NCI-H345 treated with DMSO at 0.1 percent for 48 hours (cell line): ENCODE measurements at regions not wholly inside any gene's neighbourhood (a gene's known extent, or its start where the extent isn't known, plus 50 kb on each side); places are given as distances from the start of the nearest gene placed in this dataset.

Experiments
- DNase-seq: peaks from one replicate; lab custom pipeline; 2025; ENCODE audit not compliant: unreplicated experiment; lab: John Stamatoyannopoulos, UW

DNA sequence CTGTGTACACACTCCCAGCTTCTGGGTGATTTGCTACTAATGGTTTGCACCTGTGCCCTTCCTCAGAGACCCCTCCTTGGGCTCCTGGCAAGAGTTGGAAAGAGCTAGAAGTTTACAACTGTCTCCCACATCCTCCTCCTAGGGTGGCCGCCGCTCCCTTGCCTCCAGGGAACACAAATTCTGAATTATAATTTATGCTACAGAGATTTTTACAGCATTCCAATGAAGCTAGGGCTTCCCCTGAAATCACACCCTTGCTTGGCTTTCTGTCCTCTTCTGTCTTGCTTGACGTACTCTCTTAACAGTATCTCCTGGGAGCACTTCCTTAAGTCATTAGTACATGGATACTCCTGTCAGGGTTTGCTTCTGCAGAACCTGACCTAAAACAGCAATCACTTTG lies 180.2 kb downstream of the KCNA5 start:
- DNase-seq = no peak

DNA sequence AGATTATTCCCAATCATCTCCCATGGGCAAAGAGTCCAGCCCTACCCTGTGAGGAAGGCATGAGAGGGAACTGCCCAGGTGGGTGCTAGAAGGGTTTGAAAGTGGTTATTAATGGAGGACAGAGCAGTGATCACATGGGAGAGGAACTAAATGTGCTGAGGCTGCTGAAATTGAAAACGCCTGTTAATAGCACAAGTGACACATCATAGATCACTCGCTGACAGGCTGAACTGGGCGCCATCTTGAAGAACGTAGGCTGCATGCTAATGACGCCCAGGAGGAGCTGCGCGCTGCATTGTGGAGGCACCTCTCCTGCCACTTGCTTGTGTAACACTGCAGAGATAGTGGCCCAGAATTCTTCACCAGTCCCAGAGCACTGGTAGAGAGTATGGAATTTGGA lies 182.9 kb downstream of the KCNA5 start:
- no peak for DNase-seq

DNA sequence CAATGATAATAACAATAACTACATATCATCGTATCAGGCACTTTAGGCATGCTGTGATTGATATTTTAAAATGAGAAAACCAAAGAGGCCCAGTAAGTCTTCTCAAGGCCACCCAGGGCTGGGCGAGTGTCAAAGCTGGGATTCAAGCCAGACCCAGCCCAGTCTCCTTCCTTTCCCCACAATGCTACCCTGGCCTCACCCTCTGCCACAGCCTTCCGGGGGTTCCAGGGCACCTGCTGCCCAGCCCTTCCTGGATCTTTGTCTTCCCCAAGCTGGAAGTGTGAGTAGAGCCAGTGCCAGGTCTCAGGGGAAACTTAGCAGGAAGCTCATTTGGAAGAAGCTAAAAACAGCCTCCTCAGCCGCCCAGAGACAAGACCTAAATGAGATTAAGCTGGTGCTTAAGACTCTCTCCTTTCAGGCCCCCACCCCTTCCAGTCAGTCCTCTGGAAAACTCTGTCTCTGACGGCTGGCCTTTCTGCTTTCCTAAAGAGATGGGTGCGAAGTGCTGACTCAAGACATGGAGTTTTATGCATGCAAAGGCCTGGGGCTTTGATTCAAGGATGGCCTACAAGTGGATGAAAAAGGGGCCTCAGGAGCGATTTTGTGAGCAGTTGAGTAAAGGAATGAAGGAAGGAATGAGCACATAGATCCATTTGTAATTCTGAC lies 184.2 kb downstream of the KCNA5 start:
- DNase-seq = no peak

DNA sequence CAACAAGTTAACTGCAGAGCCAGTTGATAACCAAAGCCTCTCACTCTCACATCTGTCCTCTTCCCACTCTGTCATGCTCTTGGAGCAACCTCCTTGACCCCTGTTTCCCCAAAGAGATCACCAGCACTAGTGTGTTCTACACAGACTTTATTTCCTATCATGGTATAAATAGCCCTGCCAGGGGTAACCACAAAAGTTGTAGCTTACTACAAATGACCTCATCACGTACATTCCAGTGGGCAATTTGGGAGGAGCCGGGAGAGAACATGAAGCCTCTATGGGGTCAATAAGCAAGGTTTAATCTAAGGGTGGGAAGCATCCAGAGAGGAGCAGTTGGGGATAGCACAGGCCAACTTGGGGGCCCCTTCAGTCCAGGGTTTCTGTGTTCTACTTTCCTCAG lies 186.5 kb downstream of the KCNA5 start:
- no peak for DNase-seq

DNA sequence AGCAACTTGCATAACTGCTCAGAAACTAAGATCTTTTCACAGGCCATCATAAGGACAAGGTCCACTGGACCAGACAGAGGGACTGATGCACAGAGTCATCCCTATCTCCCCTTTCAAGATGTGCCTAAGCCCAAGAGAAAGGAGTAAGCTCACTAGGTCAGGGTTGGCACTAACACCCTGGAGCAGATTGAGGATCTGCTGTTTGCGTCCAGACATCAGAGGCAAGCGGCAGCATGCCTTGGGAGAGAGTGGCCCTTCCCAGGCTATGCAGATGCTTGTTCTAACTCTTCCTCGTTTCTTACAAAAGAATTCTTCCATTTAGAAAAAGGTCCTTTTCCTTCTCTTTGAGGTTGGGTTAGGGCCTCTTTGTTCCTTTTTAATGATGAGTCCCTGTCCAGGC lies 187.2 kb downstream of the KCNA5 start:
- no peak for DNase-seq

DNA sequence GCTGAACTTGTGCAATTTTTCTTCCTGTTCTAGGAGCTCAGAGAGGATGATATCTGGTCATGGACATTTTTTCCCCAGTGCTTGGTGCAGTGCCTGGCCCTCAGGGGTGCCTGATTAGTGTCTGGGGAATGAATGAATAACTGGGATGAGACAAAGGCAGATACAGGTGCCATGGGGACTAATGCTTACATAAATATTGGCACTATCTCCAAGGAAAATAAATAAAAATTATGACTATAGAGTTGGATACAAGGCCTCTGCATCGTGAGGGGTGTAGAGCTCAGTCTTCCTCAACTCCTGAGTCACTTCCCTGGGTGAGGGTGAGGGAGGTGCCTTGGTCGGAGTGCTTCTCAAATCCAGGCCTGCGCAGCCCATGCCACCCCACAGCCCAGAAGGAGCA lies 188.6 kb downstream of the KCNA5 start:
- no peak for DNase-seq

DNA sequence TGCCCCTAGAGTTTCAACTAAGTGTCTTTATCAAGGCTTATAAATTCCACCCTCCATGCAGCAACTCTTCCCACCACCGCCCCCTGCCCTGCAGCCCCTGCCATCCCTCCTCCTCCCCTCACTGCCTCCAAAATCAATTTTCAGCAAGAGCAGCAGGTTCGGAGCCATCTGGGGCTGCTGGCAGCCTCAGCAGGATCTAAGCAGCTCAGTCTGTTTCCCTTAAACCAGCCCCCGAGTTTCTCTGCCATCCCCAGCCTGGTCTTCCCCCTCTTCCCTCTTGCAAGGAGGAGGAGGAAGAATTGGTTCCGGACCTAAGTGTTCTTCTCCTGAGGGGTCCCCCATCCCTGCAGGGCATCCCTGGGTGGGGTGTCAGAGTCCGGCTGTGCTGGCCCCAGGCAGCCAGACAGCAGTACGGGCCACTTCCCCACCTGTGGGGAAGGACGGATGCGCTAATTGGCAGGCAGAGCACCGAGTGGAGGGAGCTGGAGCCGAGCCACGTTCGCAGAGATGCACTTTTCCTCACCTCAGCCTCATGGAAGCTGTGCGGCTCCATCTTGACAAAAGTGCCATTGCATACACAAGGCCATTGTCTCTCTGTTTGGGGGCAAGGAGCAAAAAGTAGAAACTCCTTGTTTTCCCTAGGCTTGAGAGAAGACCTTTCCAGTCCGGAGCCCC lies 189.3 kb downstream of the KCNA5 start:
- no peak for DNase-seq

DNA sequence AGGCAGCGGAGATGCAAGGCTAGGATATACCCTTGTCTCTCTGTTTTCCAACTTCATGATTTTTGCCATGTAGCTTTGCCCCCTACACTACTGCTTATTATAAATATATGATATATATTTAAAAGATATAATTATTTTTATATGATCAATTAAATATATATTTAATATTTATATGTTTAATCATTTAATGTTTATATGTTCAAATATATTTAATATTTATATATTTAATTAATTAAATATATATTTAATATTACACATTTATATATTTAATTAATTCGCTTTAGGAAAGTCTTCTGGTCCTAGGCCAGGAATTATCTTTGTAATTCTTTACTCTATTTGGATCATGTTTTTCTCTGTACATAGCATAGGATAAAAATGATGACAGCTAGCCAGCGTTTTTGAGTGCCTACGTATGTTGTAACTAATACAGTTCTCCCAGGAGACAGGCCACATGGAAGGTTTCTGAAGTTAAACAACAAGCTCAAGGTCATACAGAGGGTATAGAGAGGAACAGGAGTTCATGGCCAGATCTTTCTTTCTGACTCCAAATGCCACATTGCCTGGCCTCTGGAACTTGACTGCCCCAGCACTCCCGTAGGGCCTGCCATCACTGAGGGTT lies 192.5 kb downstream of the KCNA5 start:
- DNase-seq = no peak

DNA sequence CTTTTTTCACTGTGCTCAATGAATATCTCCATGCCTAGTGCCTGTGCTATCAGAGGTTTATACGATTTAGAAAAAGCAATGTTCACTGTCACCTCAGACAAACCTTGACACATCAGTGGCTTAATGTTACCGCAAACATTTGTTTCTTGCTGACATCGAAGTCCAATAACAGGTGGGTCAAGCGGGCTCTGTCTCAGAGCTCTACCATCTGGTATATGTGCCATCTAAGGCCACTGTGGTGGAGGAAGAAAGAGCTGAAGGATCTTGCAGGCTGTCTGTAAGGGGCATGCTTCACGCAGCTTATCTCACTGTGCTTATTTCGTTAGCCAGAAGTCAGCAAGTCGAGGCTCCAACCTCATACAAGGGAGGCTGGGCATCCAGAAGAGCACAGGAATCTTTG lies 189.5 kb upstream of the NTF3 start:
- no peak for DNase-seq

DNA sequence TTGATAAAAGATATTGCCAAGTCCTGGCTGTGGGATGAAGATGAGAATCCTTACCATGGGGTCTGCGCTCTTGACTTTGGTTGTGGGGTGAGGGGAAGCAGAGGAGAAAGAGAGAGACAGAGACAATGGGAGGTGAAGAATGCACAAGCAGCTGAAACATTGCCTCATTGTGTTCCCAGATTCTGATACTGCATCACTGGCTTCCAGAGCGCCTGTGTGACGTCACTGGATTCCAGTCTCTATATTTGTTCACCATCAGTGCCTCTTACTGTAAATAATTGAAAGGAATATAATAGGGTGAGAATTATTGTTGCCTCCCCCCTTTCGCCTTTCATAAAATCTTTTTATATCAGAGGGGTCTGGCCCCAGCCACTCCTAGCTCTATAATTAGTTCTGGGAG lies 188.9 kb upstream of the NTF3 start:
- no peak for DNase-seq

DNA sequence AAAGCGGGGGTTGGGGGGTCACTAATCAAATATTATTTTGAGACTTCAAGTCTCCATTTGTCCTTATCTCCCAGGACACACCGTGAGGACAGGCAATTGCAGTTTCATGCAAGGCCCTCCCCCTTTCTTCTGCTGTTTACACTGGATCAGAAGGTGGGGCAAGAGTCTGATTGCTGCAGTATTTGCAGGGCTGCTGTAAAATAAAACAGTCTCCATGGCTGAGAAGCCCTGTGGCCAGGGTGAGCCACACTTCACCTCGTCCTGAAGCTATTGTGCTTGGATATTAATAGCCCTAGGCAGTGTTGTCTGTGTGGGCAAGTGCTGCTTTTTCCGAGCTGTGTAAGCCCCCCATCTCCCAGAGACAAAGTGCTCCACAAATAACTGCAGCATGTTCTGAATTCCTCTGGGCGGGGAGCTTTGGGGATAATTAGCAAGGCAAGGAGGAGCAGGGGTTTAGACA lies 187.4 kb upstream of the NTF3 start:
- DNase-seq = no peak

DNA sequence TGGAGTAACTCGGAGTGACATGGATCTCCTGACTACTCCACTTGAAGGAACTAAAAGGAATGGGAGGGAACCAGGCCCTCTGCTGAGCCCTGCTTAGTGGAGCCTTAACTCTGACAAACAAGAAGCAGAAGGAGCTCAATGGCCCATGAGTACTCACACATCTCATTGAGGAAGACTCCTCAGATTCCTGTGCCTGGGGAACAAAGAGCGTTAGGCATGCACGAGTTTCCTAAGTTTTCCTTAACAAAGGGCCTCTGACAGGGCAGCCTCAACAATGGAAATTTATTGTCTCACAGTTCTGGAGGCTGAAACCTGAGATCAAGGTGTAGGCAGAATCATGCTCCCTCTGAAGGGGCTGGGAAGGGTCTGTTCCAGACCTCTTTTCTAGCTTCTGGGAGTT lies 185.7 kb upstream of the NTF3 start:
- no peak for DNase-seq

DNA sequence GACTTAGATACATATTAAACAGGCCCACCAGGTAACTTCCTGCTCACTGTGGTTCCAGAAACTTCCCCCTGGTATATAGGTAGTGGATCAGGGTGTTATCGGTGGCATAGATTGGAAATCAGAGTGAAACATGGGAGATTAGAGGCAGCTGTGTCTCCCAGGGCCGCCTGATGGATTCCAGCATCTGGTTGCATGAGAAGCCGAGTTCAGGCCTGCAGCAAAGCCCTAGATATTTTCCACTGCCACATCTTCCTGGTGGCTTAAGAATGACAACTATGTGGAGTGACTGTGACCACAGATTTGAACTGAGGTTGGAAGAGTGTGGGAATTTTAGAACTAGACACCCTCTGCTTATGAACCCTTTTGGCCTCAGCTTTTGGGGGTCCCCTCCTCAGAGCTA lies 184.8 kb upstream of the NTF3 start:
- DNase-seq = no peak

DNA sequence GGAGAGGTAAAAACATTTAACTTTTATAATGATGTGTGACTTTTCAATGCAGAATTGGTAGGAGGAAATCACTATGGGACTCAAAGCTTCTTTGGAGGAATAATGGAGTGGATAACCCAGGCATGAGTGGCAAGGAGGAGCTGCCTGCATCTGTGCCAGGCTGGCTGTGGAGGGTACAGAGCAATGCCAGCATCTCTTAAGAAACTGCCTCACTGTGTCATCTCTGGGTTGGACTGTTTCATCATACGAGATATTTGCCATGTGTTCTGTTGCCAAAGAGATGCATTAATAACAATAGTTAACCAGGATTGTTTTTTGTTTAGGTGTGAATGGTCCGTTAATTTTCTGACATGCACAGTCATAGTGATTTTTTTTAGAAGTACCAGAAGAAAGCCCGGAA lies 183.7 kb upstream of the NTF3 start:
- DNase-seq = no peak

DNA sequence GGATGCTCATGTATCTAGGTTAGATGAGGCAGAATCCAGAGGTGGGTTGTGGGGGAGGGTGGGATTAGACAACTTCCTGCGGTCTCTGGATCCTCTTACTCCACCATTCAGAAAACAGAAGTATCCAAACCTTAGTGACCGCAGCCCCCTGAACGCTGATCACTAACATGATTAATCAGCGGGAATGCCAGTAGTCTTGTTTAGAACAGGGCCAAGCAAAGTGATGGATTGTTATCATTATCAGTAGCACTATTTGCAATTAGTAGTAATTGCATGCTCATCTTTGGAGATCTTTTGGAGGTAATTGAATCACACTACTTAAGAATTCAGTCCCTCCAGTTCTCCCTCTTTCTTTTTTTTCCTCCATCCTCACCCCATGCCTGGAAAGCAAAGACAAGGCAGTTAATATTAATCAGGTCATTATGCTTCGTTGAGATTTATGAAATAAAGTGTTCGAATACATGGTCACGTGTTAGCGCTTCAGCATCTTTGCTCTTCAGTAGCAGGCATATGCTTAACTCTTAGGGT lies 182.8 kb upstream of the NTF3 start:
- no peak for DNase-seq

DNA sequence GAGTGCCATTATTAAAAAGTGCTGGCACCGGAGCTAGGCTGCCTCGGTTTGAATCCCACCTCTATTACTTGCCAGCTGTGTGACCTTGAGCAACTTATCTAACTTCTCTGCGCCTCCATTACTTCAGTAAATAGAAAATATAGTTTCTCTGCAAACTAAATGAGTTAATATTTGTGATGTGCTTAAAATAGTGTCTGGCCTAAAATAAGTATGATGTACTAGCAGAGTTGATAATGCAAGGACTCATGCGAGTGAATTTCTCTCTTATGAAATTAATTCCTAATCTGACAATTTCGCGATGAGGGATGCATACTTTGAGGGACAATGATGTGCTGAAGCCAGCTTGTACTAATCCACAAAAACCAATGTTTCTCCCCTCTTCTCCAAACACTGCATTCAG lies 180.8 kb upstream of the NTF3 start:
- no peak for DNase-seq

DNA sequence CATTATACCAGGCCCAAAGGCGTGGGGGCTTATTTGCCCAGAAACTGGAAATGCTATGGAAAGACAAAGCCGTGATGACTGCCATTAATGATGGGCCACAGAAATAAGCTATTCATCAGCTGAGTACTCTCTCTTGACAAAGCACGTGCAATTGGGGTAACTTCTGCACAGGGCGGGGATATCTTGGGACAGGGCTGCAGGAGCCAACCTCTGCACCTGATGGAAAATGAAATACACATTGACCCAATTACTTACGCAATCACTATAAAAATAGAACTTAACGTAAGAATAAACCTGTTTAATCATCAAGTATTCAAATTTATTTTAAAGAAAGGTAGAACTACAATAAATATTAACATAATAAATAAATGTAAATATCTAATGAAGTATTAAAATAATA lies 180.1 kb upstream of the NTF3 start:
- DNase-seq = no peak

DNA sequence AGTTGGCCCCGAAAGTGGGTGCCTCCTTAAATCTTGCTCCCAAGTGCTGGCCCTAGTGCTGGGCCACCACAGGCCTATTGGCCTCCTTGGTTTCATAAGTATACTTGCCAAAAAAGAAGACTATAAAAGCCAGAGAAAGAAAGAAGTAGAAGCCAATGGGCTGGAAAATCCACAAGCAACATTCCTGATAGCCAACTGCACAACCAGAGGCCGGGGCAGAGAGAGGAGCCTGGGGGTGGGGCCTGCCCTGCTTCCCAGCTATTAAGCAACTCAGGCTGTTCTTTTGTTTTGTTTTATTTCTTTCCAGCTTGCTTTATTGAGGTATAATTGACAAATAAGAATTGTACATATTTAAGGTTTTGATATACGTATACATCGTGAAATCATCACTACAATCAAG lies 177.2 kb upstream of the NTF3 start:
- no peak for DNase-seq

DNA sequence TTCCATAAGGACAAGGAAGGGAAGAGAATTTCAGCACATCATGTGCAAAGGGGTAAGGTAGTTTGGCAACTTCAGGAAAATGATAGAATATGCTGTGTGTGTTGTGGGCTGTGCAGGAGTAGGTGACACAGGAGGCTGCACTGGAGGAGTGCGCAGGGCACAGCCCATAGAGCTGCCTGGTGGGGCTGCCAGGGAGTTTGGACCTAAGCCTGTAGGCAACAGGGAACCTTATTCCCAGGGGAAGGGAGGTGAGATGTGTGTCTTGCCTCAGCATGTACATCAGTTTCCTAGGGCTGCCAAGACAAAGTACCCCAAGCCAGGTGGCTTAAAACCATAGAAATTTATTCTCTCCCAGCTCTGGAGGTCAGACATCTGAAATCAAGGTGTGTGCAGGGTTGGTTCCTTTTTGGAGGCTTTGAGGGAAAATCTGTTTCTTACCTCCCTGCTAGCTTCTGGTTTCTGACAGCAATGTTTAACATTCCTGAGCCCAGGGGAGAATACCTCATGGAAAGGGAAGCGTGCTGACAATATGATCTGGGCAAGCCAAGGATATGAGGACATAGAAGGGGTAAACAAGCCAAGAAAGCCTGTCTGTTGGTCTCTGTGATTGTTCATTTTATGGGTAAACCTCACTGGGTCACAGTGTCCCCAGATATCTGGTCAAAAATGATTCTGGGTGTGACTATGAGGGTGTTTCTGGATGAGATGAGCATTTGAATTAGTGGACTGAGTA lies 174.0 kb upstream of the NTF3 start:
- peak; percentile 82 for DNase-seq

DNA sequence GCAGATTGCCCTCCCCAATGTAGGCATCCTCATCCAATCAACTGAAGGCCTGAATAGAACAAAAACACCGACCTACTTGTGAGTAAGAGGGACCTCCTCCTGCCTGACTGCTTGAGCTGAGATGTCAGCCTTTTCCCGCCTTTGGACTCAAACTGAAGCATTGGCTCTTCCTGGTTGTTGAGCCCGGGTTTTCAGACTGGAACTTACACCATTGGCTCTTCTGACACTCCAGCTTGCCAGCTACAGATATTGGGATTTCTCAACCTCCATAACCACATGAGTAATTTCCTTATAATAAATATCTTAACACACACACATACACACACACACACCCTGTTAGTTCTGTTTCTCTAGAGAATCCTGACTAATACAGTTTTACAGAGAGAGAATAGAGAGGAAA lies 173.4 kb upstream of the NTF3 start:
- DNase-seq = no peak

DNA sequence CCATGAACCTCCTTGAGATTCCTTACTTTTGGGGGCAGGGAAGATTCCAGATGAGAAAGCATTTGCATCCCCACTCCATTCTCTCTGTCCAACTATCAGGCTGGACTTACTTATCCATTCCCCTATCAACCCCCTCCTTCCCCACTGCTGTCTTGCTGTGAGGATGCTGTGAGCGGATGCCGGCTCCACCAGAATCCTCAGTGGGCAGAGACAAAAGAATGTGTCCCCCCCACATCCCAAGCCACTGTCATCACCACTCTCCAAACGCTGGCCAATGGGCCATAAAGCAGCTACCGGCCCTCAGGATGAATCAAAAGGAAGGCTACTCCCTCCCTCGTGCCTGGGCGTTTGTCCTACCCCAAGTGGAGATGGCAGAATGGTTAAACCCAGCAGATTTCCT lies 173.0 kb upstream of the NTF3 start:
- no peak for DNase-seq

DNA sequence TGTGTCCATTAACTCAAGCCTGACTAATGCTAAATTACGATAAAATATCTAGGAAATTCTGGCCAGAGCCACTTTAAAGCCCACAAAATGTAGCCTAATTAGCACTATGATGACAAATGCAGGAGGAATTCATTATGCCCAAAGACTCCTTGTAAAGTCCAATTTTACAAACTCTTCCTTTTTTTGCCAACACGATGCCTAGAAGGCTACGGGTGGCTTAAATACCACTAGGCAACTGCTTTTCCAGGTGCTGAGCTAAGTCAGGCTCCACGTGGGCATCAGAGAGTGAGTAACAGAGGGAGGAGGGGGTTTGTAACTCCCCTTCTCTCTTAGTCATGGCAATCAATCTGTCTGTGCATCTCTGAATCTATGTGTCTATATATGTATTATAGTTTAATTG lies 172.4 kb upstream of the NTF3 start:
- DNase-seq = no peak
